Hepatocyte (in vitro differentiated cells): ENCODE measurements at regions not wholly inside any gene's neighbourhood (a gene's known extent, or its start where the extent isn't known, plus 50 kb on each side); places are given as distances from the start of the nearest gene placed in this dataset.

Experiments
- CTCF ChIP-seq: fragments of 200-600 bp; sonication (generic); IDR thresholded peaks from 2 replicates; pipeline ENCODE4 v1.5.1; 2016; ENCODE audit warnings: antibody characterized with exemption, mild to moderate bottlenecking; ENCODE audit not compliant: poor library complexity
- EZH2 ChIP-seq: fragments of 200-600 bp; sonication (generic); IDR thresholded peaks from 2 replicates; pipeline ENCODE4 v1.6.1; 2016; ENCODE audit warnings: antibody characterized with exemption, mild to moderate bottlenecking, borderline replicate concordance
- EZH2phosphoT487 ChIP-seq: fragments of 200-600 bp; sonication (generic); IDR thresholded peaks from one replicate; pipeline ENCODE4 v1.6.1; 2018; ENCODE audit warnings: antibody characterized with exemption, mild to moderate bottlenecking, low read depth, moderate library complexity; ENCODE audit not compliant: unreplicated experiment, severe bottlenecking

DNA sequence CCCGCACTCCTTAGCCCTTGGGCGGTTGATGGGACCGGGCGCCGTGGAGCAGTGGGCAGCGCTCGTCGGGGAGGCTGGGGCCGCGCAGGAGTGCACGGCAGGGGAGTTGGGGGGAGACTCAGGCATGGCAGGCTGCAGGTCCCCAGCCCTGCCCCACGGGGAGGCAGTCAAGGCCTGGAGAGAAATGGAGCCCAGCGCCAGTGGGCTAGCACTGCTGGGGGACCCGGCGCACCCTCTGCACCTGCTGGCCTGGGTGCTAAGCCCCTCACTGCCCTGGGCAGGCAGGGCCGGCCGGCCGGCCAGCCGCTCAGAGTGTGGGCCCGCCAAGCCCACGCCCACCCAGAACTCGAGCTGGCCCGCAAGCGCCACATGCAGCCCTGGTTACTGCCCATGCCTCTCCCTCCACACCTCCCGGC lies 147.2 kb upstream of the PITRM1 start:
- TF ChIP-seq CTCF: no peak
- TF ChIP-seq EZH2phosphoT487: no peak
- no peak for TF ChIP-seq EZH2
